ENCODE measurements at regions not wholly inside any gene's neighbourhood (a gene's known extent, or its start where the extent isn't known, plus 50 kb on each side); places are given as distances from the start of the nearest gene placed in this dataset.
"Not testable (repeated sequence)": the region's sequence is repeated elsewhere in the genome, so short reads cannot be mapped to it uniquely, and the experiment has no call there.

DNA sequence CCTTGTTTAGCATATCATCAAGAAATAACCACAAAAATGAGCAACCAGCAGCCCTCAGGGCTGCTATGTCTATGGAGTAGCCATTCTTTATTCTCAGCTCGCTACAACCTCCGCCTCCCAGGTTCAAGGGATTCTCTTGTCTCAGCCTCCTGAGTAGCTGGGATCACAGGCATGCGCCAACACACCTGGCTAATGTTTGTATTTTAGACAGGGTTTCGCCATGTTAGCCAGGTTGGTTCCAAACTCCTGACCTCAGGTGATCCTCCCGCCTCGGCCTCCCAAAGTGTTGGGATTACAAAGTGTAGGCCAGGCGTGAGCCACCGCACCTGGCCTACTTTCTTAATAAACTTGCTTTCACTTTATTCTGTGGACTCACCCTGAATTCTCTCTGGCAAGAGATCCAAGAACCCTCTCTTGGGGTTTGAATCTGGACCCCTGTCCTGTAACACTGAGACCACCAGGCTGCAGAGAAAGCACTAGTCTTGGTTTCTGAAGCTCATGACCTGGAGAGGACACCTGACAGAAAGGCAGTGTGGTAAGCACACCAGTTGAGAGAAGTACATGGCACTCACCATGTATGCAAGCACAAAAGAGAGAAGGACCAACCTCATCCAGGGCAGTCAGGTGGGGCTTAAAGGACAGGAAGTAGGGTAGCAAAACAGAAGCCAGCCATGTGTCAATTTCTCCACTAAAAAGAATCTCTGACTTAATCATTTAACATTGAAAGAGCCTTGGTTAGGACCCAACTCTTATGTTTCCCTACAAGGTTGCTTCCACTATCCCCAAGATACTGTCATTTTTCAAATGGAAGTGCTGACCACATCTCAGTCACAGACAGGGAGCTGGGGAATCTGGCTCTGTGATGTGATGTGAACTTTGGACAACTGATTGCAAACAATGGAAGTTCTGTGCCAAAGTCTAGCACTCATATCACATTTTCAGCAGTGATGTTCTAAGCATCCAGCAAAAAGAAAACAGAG, 97.4 kb upstream of the DST start:
- DNase-seq: no peak

DNA sequence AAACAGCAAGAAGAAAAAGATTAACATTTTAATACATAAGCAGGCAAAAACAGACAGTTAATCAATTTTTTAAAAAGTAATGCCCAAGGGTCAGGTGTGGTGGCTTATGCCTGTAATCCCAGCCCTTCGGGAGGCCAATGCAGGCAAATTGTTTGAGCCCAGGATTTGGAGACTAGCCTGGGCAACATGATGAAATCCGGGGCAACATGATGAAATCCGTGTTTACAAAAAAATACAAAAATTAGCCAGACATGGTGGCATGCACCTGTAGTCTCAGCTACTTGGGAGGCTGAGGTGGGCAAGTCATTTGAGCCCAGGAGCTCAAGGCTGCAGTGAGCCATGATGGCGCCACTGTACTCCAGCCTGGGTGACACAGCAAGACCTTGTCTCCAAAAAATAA, 94.1 kb upstream of the DST start:
- DNase-seq: no peak

DNA sequence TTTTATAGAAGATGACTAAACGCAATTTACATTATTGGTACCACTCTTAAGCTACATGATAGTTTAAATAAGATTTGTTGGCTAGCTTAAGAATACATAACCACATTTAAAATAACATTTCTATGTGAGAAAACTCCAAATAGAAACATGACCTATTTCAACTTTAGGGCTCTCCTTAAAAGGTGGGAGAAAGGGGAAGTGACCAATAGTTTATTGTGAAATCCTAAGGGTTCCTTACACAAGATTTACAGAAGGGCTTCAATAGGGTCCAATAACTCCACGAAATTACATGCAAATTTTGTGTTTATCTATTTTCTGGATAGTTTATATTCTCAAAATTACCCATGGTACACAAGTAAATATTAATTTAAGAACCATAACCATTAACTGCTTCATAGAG, 91.6 kb upstream of the DST start:
- no peak for DNase-seq

DNA sequence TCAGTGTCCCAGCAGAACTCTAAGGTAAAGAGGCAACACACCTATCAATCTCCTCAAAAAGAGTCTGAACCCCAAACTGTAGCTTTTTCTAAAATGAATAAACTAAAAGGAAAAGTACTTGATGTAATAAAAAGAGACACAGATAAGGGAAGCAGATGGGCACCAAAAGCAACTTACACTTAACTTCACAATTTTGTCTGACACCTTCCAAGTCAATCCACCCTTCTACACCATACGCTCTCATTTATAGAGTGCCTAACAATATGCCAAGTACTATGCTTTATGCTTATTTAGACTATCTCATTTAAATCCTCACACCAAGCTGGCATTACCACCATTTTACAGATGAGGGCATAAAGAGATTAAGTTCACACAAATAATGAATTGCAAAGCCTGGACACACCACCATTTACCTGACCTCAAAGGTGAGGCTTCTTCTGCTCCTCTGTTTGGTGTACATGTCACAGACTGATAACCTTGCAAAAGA, 90.6 kb upstream of the DST start:
- DNase-seq: no peak

DNA sequence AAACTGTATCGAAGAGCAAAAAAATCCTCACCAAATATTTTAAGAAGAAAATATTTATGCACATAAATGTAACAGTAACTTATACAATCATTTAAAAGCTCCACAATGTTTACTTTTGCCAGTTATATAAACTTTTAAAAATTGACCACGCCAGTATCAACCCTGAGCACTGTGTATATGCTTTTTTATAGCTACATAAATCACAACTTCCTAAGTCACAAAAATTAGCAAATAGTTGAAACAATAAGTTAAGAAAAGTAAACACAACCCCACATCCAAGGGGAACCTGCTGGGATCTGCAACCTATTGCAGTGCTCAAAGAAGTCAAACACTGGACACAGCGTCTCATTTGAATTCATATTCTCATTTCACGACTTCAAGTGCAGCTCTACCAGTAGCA, 89.8 kb upstream of the DST start:
- no peak for DNase-seq

DNA sequence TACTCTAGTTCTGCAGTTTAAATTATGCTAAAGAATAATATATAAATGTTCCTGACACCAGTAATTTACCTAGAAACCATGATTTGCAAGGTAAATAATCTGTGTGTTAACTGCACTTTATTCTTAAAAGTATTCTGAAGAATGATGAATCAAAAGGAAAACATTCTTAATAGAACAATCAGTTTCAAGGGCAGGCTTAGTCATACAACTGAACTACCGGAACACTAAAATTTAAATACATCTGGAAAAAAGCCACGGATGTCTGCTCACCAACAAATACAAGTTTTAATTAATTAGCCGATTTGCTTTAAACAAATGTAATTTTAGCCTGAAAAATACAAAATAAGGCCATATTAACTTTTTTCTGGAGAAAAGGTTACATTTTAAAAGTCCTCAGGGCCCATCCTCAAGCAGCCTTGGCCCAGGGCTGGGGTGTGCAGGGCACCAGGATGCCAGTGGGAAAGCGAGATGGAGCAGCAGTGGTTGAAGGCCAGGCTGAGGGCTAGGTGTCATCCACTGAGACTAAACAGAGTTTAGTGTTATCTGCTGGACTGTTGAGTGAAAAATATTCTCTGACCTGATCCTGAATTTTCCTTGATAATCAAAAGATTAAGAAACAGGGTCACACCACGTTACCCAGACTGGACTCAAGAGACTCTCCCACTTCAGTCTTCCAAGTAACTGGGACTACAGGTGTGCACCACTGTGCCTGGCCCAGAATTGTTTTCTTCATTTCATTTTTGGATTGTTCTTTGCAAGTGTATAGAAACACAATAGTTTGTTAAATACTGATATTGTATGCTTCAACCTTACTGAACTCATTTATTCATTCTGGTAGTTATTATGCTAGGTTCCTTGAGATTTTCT, 88.2 kb upstream of the DST start:
- no peak for DNase-seq

DNA sequence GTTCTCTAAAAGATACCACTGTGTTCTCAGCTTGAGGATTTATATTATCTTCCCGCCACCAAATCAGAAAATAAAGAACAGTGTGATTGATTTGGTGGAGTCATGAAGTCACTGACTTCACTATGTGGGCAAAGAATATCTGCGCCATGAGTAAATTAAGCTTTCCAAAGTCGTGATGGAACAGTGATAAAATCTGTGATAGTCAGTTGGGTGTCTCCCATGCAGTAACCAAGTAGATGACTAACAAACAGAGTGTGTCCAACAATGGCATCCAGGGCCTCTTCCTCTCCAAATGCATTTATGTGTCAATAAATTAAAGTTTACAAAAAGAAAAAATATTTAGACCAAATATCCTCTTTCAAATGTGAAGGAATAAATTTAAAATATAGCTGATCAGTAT, 87.0 kb upstream of the DST start:
- no peak for DNase-seq

DNA sequence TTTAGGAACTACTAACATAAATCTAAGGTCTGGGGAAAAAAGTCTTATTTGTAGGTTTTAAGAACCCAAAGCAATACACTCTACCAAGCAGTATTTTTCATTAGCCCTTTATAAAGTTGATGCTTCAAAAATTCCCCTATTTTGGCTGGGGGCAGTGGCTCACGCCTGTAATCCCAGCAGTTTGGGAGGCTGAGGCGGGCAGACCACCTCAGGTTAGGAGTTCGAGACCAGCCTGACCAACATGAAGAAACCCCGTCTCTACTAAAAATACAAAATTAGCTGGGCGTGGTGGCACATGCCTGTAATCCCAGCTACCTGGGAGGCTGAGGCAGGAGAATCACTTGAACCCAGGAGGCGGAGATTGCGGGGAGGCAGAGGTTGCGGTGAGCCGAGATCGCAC, 86.5 kb upstream of the DST start:
- DNase-seq: not testable (repeated sequence)

DNA sequence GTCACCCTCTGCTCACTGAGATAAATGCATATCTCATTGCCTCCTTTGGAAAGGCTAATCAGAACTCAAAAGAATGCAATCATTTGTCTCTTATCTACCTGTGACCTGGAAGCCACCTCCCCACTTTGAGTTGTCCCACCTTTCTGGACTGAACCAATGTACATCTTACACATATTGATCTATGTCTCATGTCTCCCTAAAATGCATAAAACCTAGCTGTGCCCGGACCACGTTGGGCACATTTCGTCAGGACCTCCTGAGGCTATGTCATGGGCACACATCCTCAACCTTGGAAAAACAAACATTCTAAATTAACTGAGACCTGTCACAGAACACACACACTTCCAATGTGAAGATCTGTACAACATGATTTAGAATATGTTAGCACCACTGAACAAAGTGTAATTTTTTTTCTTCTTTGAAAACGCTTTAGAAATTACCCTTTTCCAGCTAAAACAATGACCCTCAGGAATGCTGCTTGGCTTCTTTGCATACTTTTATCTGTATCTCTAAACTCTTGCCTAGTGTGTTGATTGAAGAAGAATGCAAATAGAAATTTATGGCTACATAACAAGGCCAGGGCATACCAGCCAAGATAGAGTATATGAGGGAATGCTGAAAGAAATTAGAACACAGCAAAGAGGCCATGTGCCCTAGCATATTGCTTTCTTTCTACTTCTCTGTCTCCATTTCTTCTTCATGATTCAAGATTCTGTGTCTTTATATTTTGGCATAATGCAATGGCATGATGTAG, 84.6 kb upstream of the DST start:
- no peak for DNase-seq

DNA sequence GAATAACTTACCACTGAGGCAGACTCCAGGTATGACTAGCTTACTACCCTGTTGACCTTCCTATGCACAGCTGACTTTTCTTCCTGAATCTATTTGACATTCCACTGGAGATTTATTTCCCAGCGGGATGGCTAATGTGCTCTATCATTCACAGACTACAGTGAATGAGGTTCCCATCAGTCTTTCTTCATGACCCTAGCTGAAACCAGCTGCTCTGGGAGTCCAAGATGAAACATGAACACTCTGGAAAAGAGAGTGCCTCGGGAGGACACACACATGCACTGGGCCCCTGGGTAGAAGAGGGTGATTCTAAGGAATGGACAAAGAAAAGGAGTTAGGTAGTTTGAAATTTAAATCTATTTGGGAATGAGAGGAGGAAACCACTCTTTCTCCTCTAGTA, 82.6 kb upstream of the DST start:
- DNase-seq: no peak

DNA sequence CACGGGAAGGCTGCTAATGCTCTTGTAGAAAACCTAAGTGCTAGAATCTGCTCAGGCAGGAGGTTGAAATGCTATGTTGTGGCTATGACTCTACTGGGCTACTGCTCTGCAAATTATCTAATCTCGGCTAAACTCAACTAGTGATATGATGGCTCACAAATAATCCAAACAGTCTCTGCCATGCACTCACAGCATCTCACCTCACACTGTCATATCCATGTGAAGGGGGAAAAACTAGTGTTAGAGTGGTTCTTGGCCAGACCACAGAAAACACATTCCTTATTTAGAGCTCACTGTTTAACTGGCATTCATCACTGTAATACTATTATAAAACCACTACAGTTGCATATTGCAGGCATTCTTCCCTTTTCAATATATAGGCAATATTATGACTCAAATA, 81.8 kb upstream of the DST start:
- no peak for DNase-seq

DNA sequence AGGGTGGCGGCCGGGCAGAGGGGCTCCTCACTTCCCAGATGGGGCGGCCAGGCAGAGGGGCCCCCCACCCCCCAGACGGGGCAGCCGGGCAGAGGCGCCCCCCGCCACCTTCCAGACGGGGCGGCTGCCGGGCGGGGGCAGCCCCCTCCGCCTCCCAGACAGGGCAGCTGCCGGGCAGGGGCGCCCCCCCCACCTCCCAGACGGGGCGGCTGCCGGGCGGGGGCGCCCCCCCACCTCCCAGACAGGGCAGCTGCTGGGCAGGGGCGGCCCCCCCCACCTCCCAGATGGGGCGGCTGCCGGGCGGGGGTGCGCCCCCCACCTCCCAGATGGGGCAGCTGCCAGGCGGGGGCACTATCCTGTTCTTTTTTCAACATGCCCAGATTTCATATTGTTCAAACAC, 78.2 kb upstream of the DST start:
- DNase-seq: no peak

DNA sequence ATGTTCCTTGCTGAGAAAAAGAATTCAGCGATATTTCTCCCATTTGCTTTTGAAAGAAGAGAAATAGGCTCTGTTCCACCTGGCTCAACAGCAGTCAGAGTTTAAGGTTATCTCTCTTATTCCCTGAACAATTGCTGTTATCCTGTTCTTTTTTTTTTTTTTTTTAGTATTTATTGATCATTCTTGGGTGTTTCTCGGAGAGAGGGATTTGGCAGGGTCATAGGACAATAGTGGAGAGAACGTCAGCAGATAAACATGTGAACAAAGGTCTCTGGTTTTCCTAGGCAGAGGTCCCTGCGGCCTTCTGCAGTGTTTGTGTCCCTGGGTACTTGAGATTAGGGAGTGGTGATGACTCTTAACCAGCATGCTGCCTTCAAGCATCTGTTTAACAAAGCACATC, 77.5 kb upstream of the DST start:
- not testable (repeated sequence) for DNase-seq

DNA sequence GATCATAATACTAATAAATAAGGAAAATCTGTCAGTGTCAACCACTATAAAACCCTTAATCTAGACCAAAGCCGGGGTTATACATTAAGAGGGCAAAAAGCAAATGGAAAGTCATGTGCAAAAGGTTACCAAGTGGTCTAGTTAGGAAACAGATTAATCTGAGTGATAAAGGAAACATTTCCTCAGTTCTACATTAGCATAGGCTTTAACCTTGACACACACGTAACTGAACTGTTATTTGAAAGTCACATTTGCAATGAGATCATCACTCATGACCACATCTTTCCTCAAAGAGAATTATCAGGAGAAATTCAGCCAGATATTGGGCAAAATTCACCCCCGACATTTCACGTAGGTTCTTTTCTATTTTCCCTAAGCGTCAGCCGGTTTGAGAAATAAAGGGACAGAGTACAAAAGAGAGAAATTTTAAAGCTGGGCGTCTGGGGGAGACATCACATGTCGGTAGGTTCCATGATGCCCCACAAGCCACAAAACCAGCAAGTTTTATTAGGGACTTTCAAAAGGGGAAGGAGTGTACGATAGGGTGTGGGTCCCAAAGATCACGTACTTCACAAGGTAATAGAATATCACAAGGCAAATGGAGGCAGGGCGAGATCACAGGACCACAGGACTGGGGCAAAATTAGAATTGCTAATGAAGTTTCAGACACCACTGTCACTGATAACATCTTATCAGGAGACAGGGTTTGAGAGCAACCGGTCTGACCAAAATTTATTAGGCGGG, 76.8 kb upstream of the DST start:
- DNase-seq: not testable (repeated sequence)

DNA sequence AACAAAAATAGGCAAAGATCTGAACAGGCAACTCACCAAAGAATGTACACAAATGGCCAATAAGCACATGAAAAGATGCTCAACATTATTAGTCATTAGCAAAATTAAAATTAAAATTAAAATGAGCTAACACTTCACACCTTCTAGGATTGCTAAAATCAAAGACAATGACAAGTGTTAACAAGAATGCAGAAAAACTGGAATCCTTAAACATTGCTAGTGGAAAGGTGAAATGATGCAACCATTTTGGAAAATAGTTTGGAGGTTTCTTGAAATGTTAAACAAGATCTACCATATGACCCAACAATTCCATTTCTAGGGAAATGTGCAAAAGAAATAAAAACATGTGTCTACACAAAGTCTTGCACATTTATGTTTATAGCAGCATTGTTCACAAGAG, 75.5 kb upstream of the DST start:
- no peak for DNase-seq

DNA sequence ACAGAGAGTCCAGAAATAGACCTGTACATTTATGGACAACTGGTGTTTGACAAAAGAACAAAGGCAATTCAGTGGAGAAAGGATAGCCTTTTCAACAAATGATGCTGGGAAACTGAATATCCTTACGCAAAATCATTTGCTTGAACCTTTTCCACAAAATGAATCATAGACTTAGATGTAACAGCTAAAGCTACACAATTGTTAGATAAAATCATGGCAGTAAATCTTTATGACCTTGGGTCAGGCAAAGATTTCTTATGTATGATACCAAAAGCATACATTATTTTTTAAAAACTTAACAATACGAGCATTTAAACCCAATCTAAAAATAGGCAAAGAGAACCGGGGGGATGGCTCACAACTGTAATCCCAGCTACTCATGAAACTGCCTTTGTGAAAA, 73.5 kb upstream of the DST start:
- no peak for DNase-seq

DNA sequence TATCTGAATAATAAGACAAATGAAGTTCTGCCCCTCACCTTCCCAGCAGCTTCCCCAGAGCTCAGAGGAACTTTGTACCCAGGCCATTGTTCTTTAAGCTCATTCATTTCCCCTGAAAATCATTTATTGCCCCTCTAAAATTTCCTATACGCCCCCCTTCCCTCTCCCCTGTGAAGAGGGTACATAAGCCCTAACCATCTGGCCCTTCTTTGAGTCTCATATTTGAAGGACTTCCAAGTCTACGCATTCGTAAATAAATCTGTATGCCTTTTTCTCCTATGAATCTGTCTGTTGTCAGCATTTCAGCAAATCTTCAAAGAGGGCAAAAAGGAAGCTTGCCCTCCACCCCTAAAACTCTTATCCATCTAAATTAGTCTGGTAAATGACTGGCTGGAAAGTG, 73.1 kb upstream of the DST start:
- DNase-seq: no peak

DNA sequence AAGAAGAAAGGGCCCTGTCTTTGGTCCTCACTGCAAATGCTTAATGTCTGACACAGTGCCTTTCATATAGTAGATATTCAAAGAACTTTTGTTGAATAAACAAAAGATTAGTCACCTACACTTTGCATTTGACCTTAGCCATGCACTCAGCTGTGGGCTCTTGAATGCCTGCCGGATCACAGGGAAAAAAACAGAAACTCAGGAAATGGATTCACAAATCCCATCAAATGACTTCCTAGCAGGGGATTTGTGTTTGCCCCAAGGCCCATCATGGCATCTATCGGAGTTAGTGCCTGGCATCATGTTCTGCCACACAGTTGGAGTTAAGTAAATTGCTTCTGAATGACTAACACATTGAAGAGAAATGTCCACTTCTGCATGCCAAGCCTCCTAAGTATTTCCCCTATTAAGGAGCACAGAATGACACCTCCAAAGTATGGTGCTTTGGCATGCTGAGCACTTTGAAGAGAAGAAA, 72.3 kb upstream of the DST start:
- DNase-seq: no peak

DNA sequence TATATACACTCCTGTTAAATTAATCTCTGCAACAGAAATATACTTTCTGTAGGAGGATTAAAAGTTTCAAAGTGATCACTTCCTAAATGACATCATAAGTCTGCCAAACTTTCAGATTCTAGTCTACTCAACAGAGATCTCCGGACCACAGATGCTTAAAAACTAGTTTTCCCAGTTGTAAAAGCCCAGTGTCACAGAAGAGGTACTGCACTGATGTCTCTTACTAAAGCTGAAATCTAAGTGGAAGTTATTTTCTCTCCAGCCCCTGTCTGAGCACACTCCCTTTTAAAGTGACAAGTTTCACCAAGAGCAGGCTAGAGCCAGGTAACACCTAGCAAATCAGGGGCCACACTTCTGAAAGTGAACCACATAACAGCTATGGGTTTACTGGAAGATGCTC, 71.6 kb upstream of the DST start:
- no peak for DNase-seq

DNA sequence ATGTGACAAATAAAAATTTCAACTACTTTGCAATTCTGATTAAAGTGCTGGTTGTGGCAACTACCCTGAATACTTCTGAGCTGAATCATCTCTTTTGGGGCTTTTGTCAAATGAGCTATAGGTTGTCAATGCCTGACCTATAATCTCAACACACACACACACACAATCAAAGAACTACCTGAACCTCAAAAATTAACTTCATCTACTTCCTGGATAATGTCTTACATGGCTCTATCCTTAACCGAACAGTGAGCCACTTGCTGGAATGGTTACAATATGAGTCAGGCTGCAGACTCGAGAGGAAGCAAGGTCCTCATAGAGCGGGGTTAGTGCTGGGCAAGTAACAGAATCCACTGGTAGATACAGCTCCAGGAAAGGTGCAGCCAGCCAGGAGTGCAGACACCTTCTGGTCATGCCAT, 70.6 kb upstream of the DST start:
- DNase-seq: no peak

DNA sequence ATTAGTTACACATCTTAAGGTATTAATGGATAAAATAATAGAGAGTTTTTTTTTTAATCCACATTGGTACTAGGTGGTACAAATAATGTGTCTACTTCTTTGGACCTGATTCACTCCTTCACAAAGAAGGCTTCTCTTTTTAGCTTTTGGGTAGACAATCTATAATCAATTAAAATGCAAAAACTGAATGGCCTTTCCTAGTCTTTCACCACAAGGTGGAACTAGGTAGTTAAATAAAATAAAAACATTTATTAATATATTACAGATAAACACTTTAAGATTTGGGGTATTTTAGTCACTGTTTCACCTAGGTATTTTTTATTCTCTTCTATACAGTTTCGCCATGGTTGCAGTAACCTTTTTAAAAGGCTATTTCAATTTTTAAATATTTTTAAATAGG, 68.3 kb upstream of the DST start:
- DNase-seq: no peak

DNA sequence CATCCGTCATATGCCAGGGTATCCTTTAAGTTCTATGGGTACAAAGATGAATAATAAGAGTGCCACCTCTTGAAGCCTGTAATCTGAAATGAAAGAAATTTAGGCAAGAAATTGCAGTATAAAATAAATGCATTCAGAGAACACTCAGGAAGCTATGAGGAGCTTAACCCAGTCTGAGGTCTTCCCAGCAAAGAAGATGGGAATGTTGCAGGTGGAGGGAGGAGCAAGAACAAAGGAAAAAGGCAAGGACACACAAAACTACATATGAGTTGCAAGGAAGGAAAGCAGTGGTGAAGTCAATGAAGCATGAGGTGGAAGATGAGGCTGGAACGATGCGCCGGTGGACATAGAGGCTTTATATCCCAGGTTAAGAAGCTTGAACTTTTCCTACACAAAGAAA, 67.0 kb upstream of the DST start:
- DNase-seq: no peak
